Dendritic cell treated with granulocyte-macrophage colony-stimulating factor and Interleukin-4, amounts not matched to agents 40 ng/mL and 50 ng/mL, for 4 days (primary cell): ENCODE measurements at regions not wholly inside any gene's neighbourhood (a gene's known extent, or its start where the extent isn't known, plus 50 kb on each side); places are given as distances from the start of the nearest gene placed in this dataset.

Source experiments
- H3K27ac Mint-ChIP-seq: one replicate; pipeline ENCODE4 v1.8.0; 2022; ENCODE audit warnings: mild to moderate bottlenecking, mixed read lengths
- H3K27me3 Mint-ChIP-seq: one replicate; pipeline ENCODE4 v1.8.0; 2022; ENCODE audit warnings: mild to moderate bottlenecking, mixed read lengths
- H3K36me3 Mint-ChIP-seq: one replicate; pipeline ENCODE4 v1.8.0; 2022; ENCODE audit warnings: low read depth, mixed read lengths
- H3K4me1 Mint-ChIP-seq: one replicate; pipeline ENCODE4 v1.8.0; 2022; ENCODE audit warnings: low read depth, mixed read lengths
- H3K4me3 Mint-ChIP-seq: one replicate; pipeline ENCODE4 v1.8.0; 2022; ENCODE audit warnings: mild to moderate bottlenecking, moderate library complexity, mixed read lengths
- H3K9me3 Mint-ChIP-seq: one replicate; pipeline ENCODE4 v1.8.0; 2022; ENCODE audit warnings: mixed read lengths
- intact Hi-C: fragments of 100-400 bp; cut with micrococcal nuclease; formaldehyde crosslinking; loops from one replicate; pipeline ENCODE4 v1.15.0; 2022

- Mint-ChIP-seq H3K9me3 (no peaks in the 10 kb centered on the region), H3K4me3 (no peak overlapping the region), H3K27me3 (no peaks in the 10 kb centered on the region), H3K36me3 (no peaks in the 10 kb centered on the region), H3K4me1 (no peaks in the 10 kb centered on the region), H3K27ac (no peak overlapping the region)
- intact Hi-C loops, result no loop called here
These were observed 250.1 kb downstream of the FAM170A start for GRCh38 chr5:119879446-119879845.

GRCh38 chr5:119895066-119895465, 265.7 kb downstream of the FAM170A start:
- intact Hi-C loops, result no loop called here
- Mint-ChIP-seq H3K4me1 (no peaks in the 10 kb centered on the region), H3K4me3 (no peak overlapping the region), H3K36me3 (no peaks in the 10 kb centered on the region), H3K9me3 (no peaks in the 10 kb centered on the region), H3K27me3 (no peaks in the 10 kb centered on the region), H3K27ac (no peak overlapping the region)

DNA sequence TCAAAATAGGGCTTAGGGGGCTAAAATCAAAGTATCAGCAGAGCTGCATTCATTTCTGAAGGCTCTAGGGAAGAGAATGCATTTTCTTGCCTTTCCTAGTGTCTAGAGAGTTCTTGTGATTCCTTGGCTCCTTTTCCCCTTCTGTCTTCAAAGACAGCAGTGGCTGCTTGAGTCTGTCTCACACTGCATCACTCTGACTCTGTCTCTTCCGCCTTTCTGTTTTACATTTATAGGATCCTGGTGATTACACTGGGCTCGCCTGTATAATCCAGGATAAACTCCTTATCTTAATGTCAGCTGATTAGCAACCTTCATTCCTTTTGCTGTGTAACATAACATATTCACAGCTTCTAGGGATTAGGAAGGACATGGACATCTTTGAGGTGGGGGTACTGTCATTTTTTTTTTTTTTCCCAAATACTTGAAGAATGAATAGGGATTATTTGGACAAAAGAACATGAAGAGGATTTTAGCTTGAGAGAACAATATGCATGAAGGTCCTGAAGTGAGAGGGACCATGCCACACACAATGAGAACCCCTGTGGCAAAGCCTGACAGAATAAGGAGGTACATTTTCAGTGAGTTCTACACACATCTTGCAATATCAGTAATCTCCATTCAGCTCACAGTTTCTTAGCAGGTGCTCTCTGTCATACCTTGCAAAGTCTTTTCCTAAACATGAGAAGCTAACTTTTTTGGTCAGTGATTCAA, 267.6 kb downstream of the FAM170A start:
- Mint-ChIP-seq H3K27ac (no peak overlapping the region), H3K4me3 (no peak overlapping the region), H3K9me3 (no peaks in the 10 kb centered on the region), H3K27me3 (no peaks in the 10 kb centered on the region), H3K4me1 (no peaks in the 10 kb centered on the region), H3K36me3 (no peaks in the 10 kb centered on the region)
- intact Hi-C loops, result no loop called here

GRCh38 chr5:119897537-119898370, 268.4 kb downstream of the FAM170A start:
- Mint-ChIP-seq H3K9me3 (no peaks in the 10 kb centered on the region), H3K4me3 (no peak overlapping the region), H3K27me3 (no peaks in the 10 kb centered on the region), H3K27ac (no peak overlapping the region), H3K4me1 (no peaks in the 10 kb centered on the region), H3K36me3 (no peaks in the 10 kb centered on the region)
- intact Hi-C loops, result no loop called here

GRCh38 chr5:119899981-119900380, 270.6 kb downstream of the FAM170A start:
- no peaks in the 10 kb centered on the region for H3K9me3 Mint-ChIP-seq
- H3K36me3 Mint-ChIP-seq, result no peaks in the 10 kb centered on the region
- H3K27ac Mint-ChIP-seq, result no peak overlapping the region
- no peak overlapping the region for H3K4me3 Mint-ChIP-seq
- H3K27me3 Mint-ChIP-seq, result no peaks in the 10 kb centered on the region
- intact Hi-C loops, result no loop called here
- H3K4me1 Mint-ChIP-seq, result no peaks in the 10 kb centered on the region

GRCh38 chr5:119902593-119902992, 273.2 kb downstream of the FAM170A start:
- Mint-ChIP-seq H3K27me3 (no peaks in the 10 kb centered on the region), H3K27ac (no peak overlapping the region), H3K4me3 (no peak overlapping the region), H3K9me3 (peaks cover 11% of the 10 kb centered on the region), H3K4me1 (no peaks in the 10 kb centered on the region), H3K36me3 (no peaks in the 10 kb centered on the region)
- intact Hi-C loops, result no loop called here

DNA sequence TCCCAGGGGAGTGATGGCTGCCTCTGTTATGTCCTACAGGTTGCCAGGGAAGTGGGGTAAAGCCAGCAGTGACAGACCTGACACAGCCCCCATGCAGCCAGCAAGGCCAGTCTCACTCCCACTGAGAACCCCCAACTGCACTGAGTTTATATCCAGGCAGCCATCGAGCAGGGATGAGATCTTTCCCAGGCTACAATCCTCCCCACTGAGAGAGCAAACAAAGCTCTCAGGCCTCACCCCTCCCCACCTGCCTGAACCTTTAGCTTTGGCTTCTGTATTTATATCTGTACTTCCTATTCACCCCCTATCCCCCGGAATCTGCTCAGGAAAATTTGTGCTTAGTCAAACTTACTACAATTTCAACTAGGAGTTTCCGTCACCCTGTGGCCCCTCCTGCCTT, 284.1 kb downstream of the FAM170A start:
- H3K4me1 Mint-ChIP-seq, result no peaks in the 10 kb centered on the region
- H3K36me3 Mint-ChIP-seq, result no peaks in the 10 kb centered on the region
- no peaks in the 10 kb centered on the region for H3K27me3 Mint-ChIP-seq
- intact Hi-C loops, result no loop called here
- no peak overlapping the region for H3K4me3 Mint-ChIP-seq
- no peak overlapping the region for H3K27ac Mint-ChIP-seq
- H3K9me3 Mint-ChIP-seq, result peaks cover 26% of the 10 kb centered on the region

DNA sequence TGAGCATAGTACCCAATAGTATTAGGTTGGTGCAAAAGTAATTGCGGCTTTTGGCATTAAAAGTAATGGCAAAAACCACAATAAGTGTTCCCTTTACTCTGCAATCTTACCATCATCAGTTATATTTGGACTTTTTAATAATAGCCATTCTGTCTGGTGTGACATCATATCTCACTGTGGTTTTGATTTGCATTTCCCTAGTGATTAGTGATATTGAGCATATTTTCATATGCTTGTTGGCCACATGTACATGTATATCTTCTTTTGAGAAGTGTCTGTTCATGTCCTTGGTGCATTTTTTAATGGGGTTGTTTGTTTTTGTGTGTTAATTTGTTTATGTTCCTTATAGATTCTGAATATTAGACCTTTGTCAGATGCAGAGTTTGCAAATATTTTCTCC, 289.9 kb downstream of the FAM170A start:
- no peaks in the 10 kb centered on the region for H3K9me3 Mint-ChIP-seq
- H3K27me3 Mint-ChIP-seq, result no peaks in the 10 kb centered on the region
- no peak overlapping the region for H3K4me3 Mint-ChIP-seq
- intact Hi-C loops, result no loop called here
- H3K36me3 Mint-ChIP-seq, result no peaks in the 10 kb centered on the region
- no peaks in the 10 kb centered on the region for H3K4me1 Mint-ChIP-seq
- no peak overlapping the region for H3K27ac Mint-ChIP-seq

DNA sequence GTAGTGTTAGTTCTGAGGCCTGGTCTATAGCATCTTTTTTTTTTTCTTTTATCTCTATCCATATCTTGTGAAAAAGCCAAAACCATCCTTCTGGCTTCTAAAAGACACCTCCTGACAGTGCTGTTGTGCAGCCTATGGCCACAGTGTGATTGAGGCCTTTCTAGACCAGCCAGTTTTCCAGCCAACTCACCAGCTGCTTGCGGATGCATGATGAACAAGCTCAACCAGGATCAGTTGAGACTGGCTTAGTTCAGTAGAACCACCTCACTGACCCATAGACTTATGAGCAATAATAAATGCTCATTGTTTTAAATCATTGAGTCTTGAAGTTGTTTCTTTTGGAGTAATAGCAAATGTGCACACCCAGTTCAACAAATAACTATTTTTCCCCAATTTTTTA, 296.9 kb downstream of the FAM170A start:
- Mint-ChIP-seq H3K4me1 (no peaks in the 10 kb centered on the region), H3K27me3 (no peaks in the 10 kb centered on the region), H3K27ac (no peak overlapping the region), H3K36me3 (no peaks in the 10 kb centered on the region), H3K9me3 (no peaks in the 10 kb centered on the region), H3K4me3 (no peak overlapping the region)
- intact Hi-C loops, result no loop called here

- no peaks in the 10 kb centered on the region for H3K27me3 Mint-ChIP-seq
- intact Hi-C loops, result no loop called here
- H3K9me3 Mint-ChIP-seq, result no peaks in the 10 kb centered on the region
- no peaks in the 10 kb centered on the region for H3K4me1 Mint-ChIP-seq
- no peak overlapping the region for H3K27ac Mint-ChIP-seq
- no peak overlapping the region for H3K4me3 Mint-ChIP-seq
- H3K36me3 Mint-ChIP-seq, result no peaks in the 10 kb centered on the region
These were observed 299.6 kb downstream of the FAM170A start for GRCh38 chr5:119928974-119929373.

DNA sequence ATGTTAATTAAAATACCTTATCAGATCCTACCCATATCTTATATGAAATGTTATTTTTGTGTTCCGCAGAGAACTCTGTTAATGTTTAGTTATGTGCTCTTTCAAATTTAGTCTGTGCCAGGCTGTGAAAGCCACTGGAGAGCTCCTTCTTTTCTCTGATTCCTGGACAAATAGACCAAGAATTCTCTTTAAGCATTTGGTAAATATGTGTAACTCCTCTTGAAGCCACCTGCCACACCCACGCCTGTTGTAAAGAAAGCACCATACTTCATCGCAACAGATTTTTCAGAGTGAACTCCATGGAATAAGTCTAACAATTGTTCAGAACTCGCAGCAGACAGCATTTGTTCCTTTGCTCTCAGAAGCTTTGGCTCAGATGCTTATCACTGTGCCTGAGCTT, 301.1 kb downstream of the FAM170A start:
- H3K4me3 Mint-ChIP-seq, result no peak overlapping the region
- intact Hi-C loops, result no loop called here
- no peaks in the 10 kb centered on the region for H3K4me1 Mint-ChIP-seq
- no peaks in the 10 kb centered on the region for H3K9me3 Mint-ChIP-seq
- no peak overlapping the region for H3K27ac Mint-ChIP-seq
- no peaks in the 10 kb centered on the region for H3K27me3 Mint-ChIP-seq
- H3K36me3 Mint-ChIP-seq, result no peaks in the 10 kb centered on the region

- no peak overlapping the region for H3K4me3 Mint-ChIP-seq
- peaks cover 6% of the 10 kb centered on the region for H3K9me3 Mint-ChIP-seq
- H3K36me3 Mint-ChIP-seq, result no peaks in the 10 kb centered on the region
- intact Hi-C loops, result loop anchor here (2.0 kb wide), 2 partner anchors 516 to 860 kb away; no protein-coding TSS in a partner anchor
- no peaks in the 10 kb centered on the region for H3K4me1 Mint-ChIP-seq
- H3K27me3 Mint-ChIP-seq, result no peaks in the 10 kb centered on the region
- no peak overlapping the region for H3K27ac Mint-ChIP-seq
These were observed 313.8 kb downstream of the FAM170A start for GRCh38 chr5:119943148-119943547.

- Mint-ChIP-seq H3K4me3 (no peak overlapping the region), H3K27ac (no peak overlapping the region), H3K4me1 (no peaks in the 10 kb centered on the region), H3K36me3 (no peaks in the 10 kb centered on the region), H3K9me3 (no peaks in the 10 kb centered on the region), H3K27me3 (no peaks in the 10 kb centered on the region)
- intact Hi-C loops, result no loop called here
These were observed 316.3 kb downstream of the FAM170A start for GRCh38 chr5:119945691-119946090.

DNA sequence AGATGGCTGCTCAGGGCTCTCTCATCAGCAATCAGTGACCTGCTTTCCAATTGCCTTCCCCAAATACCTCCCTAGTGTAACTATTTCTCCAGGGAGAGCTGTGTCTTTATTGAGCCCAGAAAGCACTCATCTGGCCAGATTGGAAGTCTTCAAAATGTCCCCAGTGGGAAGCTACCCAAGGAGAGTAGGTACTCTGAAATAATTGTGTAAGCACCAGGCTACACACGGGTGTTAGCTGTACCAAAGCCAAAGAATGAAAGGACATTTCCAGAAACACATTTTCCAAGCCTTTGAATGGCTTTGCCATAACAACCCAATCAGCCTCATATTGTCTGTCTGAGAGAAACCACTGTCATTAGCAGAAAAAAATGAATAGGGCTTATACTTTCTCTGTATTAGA, 318.8 kb downstream of the FAM170A start:
- Mint-ChIP-seq H3K4me1 (no peaks in the 10 kb centered on the region), H3K36me3 (no peaks in the 10 kb centered on the region)
- intact Hi-C loops, result no loop called here

More for the DNA sequence above, 318.8 kb downstream of the FAM170A start:
- no peaks in the 10 kb centered on the region for H3K9me3 Mint-ChIP-seq
- H3K27ac Mint-ChIP-seq, result no peak overlapping the region
- no peaks in the 10 kb centered on the region for H3K27me3 Mint-ChIP-seq
- H3K4me3 Mint-ChIP-seq, result no peak overlapping the region
